HG02642 (cell line): ENCODE measurements at regions not wholly inside any gene's neighbourhood (a gene's known extent, or its start where the extent isn't known, plus 50 kb on each side); places are given as distances from the start of the nearest gene placed in this dataset.

Experiments used
- ATAC-seq: cut with Tn5 transposase; IDR thresholded peaks from one replicate; pipeline ENCODE4 v1.9.1; 2021; ENCODE audit warnings: mild to moderate bottlenecking; ENCODE audit not compliant: unreplicated experiment, poor library complexity

DNA sequence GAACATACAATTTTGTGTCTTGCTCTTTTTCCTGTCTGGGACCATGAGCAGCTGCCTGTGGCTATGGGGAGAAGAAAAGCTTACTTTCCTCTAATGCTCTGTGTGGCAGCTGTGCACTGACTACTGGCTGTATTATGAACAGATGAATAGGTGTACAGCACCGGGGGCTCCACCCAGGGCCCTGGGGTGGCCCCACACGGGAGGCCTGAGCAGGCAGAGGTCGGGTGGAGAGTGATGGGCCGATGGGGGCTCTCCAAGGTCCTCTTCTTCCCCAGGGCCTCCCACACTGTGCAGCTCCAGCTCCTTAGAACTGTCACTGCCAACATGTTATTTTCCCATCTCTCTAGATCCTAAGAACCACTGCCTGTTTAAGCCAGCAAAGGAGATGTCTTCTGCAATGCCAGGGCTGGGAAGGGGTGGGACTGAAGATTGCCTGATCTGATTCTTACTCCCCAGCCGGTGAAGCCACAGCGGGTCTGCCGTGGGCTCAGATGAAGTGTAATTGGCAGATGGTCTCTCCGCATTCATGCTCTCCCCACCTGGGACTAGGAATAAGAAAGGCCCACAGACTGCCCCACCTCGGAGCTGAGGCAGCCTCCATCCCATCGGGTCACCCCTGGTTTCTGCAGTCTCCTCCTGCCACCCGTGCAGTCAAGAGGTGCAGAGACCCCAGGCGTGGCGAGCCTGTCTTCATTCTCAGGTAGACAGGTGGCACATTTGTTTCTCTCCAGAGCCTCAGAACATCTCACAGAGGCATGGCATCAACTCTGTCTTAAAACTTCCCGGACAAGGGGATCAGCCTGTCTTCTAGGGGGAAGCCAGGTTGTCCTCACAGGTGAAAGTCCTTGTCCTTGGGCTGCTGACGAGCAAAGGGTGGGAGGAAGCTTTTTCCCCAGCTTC, 186.5 kb upstream of the GALNT2 start:
- no peak for ATAC-seq

DNA sequence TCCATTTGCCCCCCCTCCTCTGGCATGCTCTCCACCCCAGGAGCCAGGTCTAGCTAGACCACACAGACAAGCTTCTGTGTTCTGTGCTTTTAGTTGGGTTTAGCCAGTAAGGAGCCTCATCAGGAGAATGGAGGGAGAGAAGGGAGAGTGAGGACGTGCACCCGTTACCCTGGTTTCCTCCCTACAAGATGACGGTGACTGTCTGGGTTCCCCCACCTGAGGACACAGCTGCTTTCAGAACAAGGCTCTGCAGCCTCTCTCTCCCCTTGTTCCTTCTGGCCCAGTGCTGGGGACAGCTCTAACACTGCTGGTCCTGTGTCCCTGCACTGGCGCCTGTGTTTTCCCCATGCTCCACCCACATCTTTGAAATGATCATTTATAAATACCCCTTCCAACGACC, 184.4 kb upstream of the GALNT2 start:
- no peak for ATAC-seq

DNA sequence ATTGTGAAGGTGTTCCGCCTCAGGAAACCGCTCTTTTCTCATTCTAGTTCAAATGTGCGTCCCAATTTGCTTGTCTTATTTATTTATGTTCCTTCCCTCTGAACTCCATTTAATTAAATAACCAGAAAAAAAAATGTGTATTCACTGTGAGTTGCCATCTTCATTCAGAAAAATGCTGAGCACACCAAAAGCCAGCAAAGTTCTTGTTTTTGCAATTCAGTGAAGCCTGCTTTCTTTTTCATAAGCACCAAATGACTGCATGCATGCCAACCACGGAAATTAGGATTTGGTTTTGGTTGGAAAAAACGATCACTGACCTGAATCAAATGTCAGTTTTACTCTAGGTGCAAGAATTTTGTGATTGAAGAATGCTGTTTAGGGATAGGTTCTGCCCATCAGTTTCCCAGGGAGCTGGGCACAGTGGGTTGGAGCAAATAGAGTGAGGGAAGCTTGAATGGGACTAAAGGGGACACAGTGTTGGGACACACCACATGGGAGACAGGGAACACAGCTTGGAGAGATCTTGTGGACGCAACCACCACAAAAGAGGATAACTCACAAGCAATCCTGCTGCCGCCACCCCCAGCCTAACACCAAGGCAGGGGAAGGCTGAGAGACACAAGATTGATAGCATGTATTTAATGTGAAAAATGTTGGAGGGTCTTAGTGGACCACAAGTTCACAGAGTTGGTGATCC, 183.4 kb upstream of the GALNT2 start:
- no peak for ATAC-seq

DNA sequence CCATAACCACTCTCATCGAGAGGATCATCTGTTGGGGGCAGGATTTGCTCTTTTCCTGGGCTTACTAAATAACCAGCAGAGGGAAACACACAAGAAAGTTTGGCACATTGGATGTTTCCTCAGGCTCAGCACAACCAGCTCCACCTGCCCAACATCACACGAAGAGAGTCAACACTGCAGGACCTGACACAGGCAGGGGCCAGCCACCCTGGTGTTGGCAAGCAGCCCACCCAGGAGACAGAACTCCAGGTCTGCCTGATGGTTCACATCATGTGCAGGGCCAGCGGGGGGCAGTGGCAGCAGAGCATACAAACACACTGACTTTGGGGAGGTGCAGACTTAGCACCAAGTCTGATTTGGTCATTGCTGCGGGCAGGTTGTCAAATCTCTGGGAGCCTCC, 182.3 kb upstream of the GALNT2 start:
- no peak for ATAC-seq

DNA sequence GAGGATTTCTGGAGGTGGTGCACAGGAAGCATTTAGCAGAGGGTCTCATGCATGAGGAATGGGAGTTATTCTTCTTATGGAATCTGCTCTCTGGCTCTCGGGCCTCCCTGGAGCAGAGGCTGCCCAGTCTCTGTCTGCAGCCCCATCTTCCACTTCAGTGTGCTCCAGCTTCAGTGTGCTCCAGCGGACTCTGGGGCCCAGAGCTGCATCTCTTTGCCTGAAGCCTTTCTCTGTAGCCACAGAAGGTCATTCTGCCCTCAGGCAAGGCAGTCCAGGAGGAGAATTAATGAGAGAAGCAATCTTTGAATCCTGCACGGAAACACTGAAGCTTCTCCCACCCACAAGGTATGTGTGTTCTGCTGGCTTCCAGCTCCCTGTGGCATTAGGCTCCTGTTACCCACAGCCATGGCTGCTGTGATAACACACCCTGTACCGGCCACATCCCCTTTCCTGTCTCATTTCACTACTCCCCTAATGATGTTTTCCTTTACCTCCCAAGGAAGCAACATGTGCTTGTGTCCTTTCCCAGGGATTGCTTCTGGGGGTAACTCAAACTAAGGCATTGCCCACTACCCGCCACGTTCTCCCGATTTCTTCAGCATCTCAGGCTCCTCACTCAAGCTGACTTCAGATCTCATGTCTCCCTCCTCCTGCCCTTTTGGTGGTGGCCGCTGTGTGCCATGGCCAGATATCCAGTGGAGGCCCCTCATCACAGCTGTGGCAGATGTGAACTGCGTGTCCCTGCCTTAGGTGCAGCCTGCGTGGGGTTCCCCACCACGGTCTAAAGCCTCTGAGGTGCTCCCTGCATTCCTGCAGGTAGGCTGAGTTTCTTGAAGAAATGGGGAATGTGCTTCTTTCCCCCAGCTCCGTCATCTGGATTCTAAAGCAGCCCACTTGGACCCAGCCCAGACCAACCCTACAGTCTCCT, 181.2 kb upstream of the GALNT2 start:
- no peak for ATAC-seq

DNA sequence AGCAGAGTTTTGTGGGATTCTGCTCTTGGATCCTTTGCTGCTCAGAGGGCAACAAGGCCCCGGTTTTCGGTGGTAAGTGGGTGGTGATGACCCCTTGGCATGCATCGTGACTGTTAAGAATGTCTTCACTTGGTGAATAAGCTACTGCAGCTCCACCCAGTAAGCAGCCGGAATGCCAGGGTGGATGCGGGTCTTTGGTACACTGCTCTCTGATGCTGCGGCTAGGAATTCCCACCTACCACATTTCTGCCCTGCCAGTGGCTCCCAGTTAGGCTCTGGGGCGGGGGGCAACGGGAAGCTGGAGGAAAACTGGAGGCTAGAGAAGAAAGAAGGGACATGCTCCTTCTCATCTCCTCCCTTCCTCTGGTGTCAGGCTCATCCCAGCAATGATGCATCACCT, 180.4 kb upstream of the GALNT2 start:
- no peak for ATAC-seq

DNA sequence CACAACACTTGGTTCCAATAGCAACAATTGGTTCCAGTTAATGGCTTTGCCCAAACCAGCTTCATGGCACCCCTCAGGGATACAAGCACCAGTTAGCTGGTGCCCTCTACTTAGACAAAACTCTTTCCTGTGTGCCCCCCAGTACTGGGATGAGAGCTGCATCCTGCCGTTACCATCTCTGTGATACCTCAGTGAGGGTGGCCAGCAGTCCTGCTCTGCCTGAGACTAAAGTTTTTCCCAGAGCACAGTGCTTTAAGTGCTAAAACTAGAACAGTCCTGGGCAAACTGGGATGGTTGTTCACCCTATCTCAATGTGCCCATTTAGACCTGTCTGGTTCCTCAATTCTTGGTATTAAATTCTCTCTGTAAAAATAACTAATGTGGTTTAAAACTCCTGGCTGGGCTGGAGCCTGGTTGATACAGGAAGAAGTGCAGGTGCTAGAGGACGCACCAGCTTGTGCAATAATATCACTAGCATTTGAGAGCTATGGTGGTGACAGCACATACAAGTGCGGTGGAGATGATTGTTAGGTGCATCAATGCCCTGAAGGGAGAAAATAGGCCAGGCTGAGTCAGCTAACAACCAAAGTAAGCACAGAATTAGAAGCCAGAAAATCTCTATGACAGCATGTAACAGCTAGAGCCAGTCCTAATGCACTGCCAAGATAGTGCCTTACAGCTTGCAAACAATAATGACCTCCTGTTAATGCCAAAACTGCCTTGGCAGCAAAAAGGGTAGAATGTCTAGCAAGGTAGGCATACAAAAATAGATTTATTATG, 179.8 kb upstream of the GALNT2 start:
- no peak for ATAC-seq

DNA sequence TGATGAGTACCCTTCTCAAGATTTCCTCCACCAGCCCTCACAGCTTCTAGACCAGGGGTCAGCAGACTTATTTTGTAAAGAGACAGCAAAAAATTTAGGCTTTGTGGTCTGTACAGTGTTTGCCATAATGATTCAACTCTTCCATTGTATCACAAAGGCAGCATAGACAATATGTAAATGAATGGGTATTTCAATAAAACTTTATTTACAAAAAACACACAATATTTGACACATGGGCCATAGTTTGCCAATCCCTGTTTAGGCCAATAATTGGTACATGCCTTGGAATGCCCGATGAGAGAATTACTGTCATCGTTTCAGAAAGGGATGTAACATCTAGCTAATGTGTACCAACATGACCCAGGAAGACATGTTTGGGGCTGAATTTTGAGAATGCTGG, 178.9 kb upstream of the GALNT2 start:
- no peak for ATAC-seq

DNA sequence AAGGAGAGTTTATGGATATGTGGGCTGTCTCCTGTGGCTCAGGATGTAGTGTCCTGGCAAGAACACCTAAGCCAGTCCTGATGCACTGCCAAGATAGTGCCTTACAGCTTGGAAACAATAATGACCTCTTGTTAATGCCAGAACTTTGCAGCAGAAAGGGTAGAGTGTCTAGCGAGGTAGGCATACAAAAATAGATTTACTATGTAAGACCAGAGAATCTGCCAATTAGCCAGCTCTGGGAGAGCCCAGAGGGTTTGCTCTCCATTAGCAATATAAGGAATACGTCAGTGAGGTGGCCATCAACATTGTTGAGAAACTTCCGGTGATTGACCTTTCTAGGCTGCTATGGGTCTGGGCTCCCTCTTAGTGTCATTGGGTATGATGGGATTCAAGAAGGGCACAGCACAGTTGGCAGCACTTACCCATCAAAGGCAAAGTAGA, 178.5 kb upstream of the GALNT2 start:
- no peak for ATAC-seq

DNA sequence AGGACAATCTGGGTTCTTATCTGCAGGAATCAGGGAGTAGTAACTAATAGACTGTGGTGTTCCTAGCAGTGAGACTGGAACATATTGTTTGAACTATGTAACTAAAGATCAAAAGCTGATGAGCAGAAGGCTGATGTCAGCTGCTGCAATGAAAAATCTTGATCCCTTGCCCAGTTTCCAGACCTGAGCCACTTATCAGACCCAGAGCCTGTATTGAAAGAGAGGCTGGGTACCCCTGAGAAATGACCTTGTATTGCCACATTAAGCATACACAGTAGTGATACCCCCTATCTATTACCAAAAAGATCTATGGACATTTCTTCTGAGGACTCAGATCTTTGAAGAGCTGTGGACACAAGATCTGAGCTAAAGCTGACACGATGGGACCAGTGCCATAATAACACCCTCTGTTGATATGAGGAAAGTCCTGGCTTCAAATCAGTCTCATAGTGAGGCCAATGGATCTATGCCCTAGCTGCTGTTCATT, 178.0 kb upstream of the GALNT2 start:
- no peak for ATAC-seq

DNA sequence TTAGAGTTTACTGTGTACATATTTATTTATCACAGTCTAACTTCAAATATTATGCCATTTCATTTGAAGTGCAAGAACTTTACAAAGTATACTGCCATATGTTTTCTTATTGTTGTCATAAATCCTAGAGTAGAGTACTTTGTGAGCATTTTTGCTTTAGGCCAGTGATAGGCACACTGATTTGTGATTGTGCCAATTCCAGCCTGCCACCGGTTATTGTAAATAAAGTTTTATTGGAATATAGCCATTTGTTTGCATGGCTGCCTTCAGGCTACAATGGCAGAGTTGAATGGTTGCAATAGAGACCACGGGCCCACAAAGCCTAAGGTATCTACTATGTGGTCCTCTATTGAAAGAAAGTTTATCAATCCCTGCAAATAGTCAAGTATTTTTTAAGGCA, 175.8 kb upstream of the GALNT2 start:
- ATAC-seq: no peak

DNA sequence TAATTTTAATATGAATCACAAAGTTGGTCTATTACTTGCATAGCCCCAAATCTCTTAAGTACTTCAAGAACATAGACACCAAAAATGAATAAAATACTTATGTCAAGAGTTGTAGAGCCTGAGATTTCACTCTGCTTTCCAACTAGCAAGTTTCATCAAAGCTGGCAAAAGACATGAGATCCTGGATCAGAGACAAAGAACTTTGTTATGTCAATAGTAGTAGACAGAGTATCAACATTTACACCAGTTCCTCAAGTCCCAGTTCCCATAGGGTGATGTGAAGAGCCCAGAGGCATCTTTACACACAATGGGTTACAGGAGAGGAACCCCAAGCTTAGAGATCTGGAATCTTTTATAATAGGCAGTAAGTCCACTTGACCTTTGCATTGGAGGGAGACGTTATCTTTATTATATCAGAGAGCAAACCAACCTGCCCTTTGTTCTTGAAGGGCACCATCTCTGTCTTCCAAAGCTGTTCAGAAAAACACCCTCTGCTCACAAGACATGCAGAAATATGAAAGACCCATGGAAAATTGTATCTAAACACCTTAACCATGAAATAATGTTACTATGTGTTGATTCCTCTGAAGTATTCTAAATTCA, 174.4 kb upstream of the GALNT2 start:
- no peak for ATAC-seq

DNA sequence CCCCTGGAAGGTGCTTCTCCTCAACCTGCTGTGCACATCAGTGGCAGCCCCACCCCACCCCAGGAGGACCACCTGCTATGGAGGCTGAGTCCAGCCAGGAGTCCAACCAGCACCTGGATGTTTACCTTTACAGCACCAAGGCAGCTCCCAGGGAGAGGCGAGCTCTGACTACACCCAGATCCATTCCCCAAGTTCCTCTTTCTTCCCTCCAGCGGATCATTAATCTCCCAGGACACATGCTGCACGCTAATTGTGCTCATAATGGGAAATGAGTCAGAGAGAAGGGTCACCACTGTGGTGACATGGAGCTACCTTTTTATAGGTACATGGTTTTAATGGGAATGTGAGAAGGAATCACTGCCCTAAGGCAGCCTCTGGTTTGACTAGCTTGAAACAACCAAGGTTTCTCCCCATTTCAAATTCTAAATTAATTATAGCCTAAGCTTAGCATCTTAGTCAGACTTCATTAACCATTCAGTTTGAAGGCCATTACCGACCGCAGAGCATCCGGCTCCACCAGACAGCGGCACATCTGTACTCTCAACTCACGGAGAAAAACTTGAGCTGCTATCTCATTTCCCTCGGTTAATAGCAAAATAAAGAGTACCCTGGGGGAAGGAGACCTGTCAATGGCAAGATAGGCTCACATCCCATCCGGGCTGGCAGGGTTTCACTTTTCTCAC, 173.1 kb upstream of the GALNT2 start:
- no peak for ATAC-seq

DNA sequence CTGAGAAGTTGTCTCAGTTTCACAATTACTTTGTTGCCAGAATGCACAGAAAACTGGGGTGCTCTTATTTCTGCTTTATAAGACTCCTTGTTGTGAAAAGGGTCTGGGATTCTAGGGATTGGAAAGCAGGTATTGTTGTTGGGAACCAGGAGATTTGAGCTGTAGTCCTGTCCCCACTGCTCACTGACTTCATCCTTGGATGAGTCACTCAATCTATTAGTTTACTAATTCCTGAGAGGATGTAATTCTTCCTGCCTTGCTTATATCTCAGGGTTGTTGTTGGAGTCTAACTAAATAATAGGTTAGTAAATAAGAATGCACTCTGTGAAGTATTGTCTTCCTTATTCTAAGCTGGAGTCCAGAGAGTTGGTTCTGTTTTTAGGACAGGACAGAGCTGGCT, 172.5 kb upstream of the GALNT2 start:
- ATAC-seq: no peak

DNA sequence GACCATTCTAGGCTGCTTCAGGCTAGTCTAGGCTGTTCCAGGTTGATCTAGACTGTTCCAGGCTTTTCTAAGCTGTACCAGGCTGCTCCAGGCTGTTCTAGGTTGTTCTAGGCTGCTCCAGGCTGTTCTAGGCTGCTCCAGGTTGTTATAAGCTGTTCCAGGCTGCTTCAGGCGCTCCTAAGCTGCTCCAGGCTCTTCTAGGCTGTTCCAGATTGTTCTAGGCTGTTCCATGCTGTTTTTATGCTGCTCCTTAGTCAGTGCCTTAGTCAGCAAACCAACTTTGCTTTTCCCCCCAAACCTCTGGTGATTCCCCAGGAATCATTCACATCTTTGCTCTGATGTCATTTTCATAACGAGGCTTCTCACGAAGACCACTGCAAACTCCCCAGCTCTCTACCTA, 171.4 kb upstream of the GALNT2 start:
- no peak for ATAC-seq

DNA sequence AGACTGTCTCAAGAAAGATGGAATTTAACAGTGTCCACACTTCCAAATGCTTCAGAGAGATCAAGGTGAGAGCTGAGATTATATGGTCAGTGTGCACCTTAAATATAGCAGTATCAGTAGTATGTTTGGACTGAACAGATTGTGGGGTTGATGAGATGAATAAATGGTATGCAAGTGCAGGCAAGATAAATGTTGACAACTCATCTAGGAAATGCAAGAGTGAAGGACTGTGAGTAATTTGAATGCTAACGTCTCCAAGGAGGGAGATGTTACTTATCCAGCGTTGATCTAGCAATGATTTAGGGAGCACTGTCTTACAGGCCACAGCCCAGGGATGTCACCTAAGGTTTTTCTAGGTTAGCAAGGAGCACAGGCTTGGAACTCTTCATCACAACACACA, 170.7 kb upstream of the GALNT2 start:
- no peak for ATAC-seq

DNA sequence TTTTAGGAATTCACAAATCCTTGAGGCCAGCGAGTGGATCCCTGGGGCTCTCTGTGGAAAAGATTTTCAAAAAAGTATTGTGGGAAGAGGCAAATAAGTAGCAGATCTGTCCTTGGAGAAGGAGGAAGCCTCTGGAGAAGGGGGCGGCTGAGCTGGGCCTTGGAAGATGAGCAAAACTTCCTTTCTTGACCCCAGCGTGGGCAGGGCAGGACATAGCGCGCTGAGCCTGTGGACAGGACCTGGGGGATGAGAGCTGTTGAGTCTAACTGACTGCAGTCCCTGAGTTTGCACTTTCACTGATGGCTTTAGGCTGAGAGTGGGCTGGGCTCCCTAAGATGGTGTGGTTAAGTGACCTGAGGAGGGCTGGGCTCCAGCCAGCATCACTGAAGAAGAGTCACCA, 170.2 kb upstream of the GALNT2 start:
- no peak for ATAC-seq

DNA sequence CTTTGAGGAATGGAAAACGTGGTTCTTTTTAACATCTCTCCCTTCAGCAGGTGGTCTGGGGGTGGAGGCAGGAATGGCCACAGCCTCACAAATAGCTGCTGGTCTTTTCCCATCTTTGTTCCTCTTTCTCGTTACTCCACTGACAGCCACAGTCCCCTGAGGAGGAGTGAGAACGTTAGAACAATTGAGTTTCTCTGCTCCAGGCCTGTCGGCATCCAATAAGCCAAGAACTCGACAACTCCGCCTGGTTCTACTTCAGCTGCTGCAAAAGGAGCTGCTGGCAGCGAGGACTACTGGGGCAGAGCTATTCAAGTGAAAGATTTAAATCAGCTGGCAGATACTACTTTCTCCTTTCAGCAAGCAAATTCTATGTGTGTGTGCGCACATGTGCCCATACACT, 169.5 kb upstream of the GALNT2 start:
- no peak for ATAC-seq

DNA sequence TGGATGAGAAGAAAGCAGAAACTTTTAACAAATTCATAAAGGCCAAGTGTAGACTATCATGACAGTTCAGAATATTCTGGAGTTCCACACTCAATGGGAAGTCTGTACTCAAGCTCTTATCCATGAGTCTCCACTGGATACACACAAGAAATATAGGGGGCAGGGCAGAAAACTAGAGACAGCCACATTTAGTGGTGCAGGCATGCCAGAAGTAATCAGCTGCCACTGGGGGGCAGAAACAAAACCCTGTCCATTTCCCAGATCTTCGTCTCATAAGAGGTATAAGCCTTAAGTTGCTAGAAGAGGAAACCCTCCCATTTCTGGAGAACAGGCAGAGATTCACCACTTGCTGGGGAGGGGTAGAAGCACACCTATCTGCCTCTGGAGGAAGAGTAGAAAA, 166.8 kb upstream of the GALNT2 start:
- no peak for ATAC-seq
